ENCODE measurements at regions not wholly inside any gene's neighbourhood (a gene's known extent, or its start where the extent isn't known, plus 50 kb on each side); places are given as distances from the start of the nearest gene placed in this dataset.

GRCh38 chr1:88013485-88013884 lies 670.6 kb upstream of the PKN2 start:
- Histone ChIP-seq H3K36me3 (ENCODE audit: control insufficient read depth in 4 of 4, insufficient read depth in 3 of 4, low read depth in 1 of 4, low read length in 3 of 4) (no peaks in the 10 kb centered on the region), H3K27me3 (ENCODE audit: control insufficient read depth in 4 of 4, insufficient read depth in 4 of 4, low read length in 3 of 4) (no peaks in the 10 kb centered on the region), H3K4me1 (ENCODE audit: control insufficient read depth in 4 of 4, insufficient read depth in 4 of 4, low read length in 3 of 4) (no peaks in the 10 kb centered on the region), H3K9ac (ENCODE audit: low read depth in 1 of 2, low read length in 2 of 2) (no peak overlapping the region), H3K4me3 (ENCODE audit: low read depth in 1 of 3, low read length in 3 of 3) (no peak overlapping the region), H3K9me3 (ENCODE audit: control insufficient read depth in 4 of 4, low read length in 3 of 4) (no peaks in the 10 kb centered on the region), H3K27ac (ENCODE audit: low read depth in 1 of 2, low read length in 2 of 2) (no peak overlapping the region)
- no peak for TF ChIP-seq RXRA (IDR thresholded peaks at IDR 0.05)
- TF ChIP-seq ZBTB33 (IDR thresholded peaks at IDR 0.05), result no peak
- no peak for TF ChIP-seq GABPA (IDR thresholded peaks at IDR 0.05 in 1 of 2, conservative IDR thresholded peaks at IDR 0.05 in 1 of 2)
- no peak for TF ChIP-seq HNF4A (conservative IDR thresholded peaks at IDR 0.05)
- TF ChIP-seq FOXA2 (IDR thresholded peaks at IDR 0.05), result no peak
- TF ChIP-seq RAD21 (IDR thresholded peaks at IDR 0.05), result no peak
- no peak for TF ChIP-seq MAX (IDR thresholded peaks at IDR 0.05)
- no peak for TF ChIP-seq JUND (IDR thresholded peaks at IDR 0.05)
- TF ChIP-seq EGR1 (IDR thresholded peaks at IDR 0.05; ENCODE audit: low read depth in 2 of 2), result no peak
- no peak for TF ChIP-seq CTCF (IDR thresholded peaks at IDR 0.05; ENCODE audit: low read depth, low read length, missing input control)
- no peak for TF ChIP-seq SP1 (IDR thresholded peaks at IDR 0.05)
- no peak for TF ChIP-seq FOXA1 (IDR thresholded peaks at IDR 0.05)
- TF ChIP-seq TAF1 (conservative IDR thresholded peaks at IDR 0.05), result no peak
- no peak for TF ChIP-seq NR2F2 (IDR thresholded peaks at IDR 0.05)
- TF ChIP-seq ATF3 (IDR thresholded peaks at IDR 0.05), result no peak
- no peak for TF ChIP-seq HNF4G (IDR thresholded peaks at IDR 0.05)
- DNase-seq (ENCODE audit: low spot score), result no peak

- H3K27me3 ChIP-seq (ENCODE audit: control insufficient read depth in 4 of 4, insufficient read depth in 4 of 4, low read length in 3 of 4), result no peaks in the 10 kb centered on the region
- no peak overlapping the region for H3K4me3 ChIP-seq (ENCODE audit: low read depth in 1 of 3, low read length in 3 of 3)
- no peak overlapping the region for H3K9ac ChIP-seq (ENCODE audit: low read depth in 1 of 2, low read length in 2 of 2)
- WGBS, result 59% methylated on average over 3 of the region's 3 CpGs
- no peaks in the 10 kb centered on the region for H3K36me3 ChIP-seq (ENCODE audit: control insufficient read depth in 4 of 4, insufficient read depth in 3 of 4, low read depth in 1 of 4, low read length in 3 of 4)
- no peak for TF ChIP-seq HNF4G (IDR thresholded peaks at IDR 0.05)
- TF ChIP-seq FOXA2 (IDR thresholded peaks at IDR 0.05), result no peak
- TF ChIP-seq CTCF (IDR thresholded peaks at IDR 0.05; ENCODE audit: low read depth, low read length, missing input control), result no peak
- no peak for TF ChIP-seq HNF4A (conservative IDR thresholded peaks at IDR 0.05)
- TF ChIP-seq ATF3 (IDR thresholded peaks at IDR 0.05), result no peak
- no peak for TF ChIP-seq EGR1 (IDR thresholded peaks at IDR 0.05; ENCODE audit: low read depth in 2 of 2)
- no peak for TF ChIP-seq RAD21 (IDR thresholded peaks at IDR 0.05)
- no peak for TF ChIP-seq ZBTB33 (IDR thresholded peaks at IDR 0.05)
- no peak for TF ChIP-seq GABPA (IDR thresholded peaks at IDR 0.05 in 1 of 2, conservative IDR thresholded peaks at IDR 0.05 in 1 of 2)
- no peak for TF ChIP-seq FOXA1 (IDR thresholded peaks at IDR 0.05)
- no peak for TF ChIP-seq NR2F2 (IDR thresholded peaks at IDR 0.05)
- no peak for DNase-seq (ENCODE audit: low spot score)
- no peaks in the 10 kb centered on the region for H3K4me1 ChIP-seq (ENCODE audit: control insufficient read depth in 4 of 4, insufficient read depth in 4 of 4, low read length in 3 of 4)
- no peaks in the 10 kb centered on the region for H3K9me3 ChIP-seq (ENCODE audit: control insufficient read depth in 4 of 4, low read length in 3 of 4)
- no peak overlapping the region for H3K27ac ChIP-seq (ENCODE audit: low read depth in 1 of 2, low read length in 2 of 2)
Observed at GRCh38 chr1:88014131-88014530, 669.9 kb upstream of the PKN2 start.
